ENCODE measurements at regions not wholly inside any gene's neighbourhood (a gene's known extent, or its start where the extent isn't known, plus 50 kb on each side); places are given as distances from the start of the nearest gene placed in this dataset.

- POLR2A ChIA-PET = no interaction called here
- H2AFZ ChIP-seq (ENCODE audit: insufficient read depth, low read depth, low read length, poor library complexity, severe bottlenecking) = no peak overlapping the region
Measured at GRCh38 chr14:42782754-42783153, 1176.1 kb downstream of the LRFN5 start.

GRCh38 chr14:42778984-42779383 is 1172.3 kb downstream of the LRFN5 start:
- no peak for ATAC-seq (ENCODE audit: low read depth)
- Histone ChIP-seq H2AFZ (ENCODE audit: insufficient read depth, low read depth, low read length, poor library complexity, severe bottlenecking) (no peak overlapping the region), H3K27me3 (replicated peaks in 1 of 4; ENCODE audit: control extremely low read depth in 1 of 4, control insufficient read depth in 3 of 4, insufficient read depth in 4 of 4, low read length in 3 of 4) (no peaks in the 10 kb centered on the region), H3K9me3 (ENCODE audit: control extremely low read depth in 1 of 3, control insufficient read depth in 2 of 3, insufficient read depth in 1 of 3, low read length in 2 of 3) (peaks cover 0 to 2% (median 0%) of the 10 kb centered on the region in 3 donors), H3K9ac (ENCODE audit: low read length) (no peak overlapping the region), H3K4me3 (ENCODE audit: control extremely low read depth in 1 of 5, extremely low read depth in 1 of 5, insufficient read depth in 1 of 5, low read depth in 2 of 5, low read length in 4 of 5) (no peak overlapping the region), H3K4me1 (ENCODE audit: control insufficient read depth in 2 of 2, insufficient read depth in 2 of 2, low read length in 2 of 2) (no peaks in the 10 kb centered on the region), H3K4me2 (replicated peaks; ENCODE audit: low read depth, low read length, poor library complexity, severe bottlenecking) (no peak overlapping the region), H4K20me1 (ENCODE audit: control insufficient read depth, insufficient read depth, low read length, poor library complexity, severe bottlenecking) (no peaks in the 10 kb centered on the region), H3K27ac (ENCODE audit: low read length in 2 of 2) (no peak overlapping the region), H3K79me2 (ENCODE audit: control insufficient read depth, insufficient read depth, low read length) (no peaks in the 10 kb centered on the region), H3K36me3 (replicated peaks in 1 of 2; ENCODE audit: control extremely low read depth in 1 of 2, control insufficient read depth in 1 of 2, extremely low read depth in 1 of 2, insufficient read depth in 2 of 2, low read length in 1 of 2) (no peaks in the 10 kb centered on the region)
- Mint-ChIP-seq H3K27me3 (no peaks in the 10 kb centered on the region), H3K27ac (no peak overlapping the region), H3K4me3 (no peak overlapping the region), H3K4me1 (no peaks in the 10 kb centered on the region), H3K9me3 (ENCODE audit: insufficient read depth) (peaks cover 3% of the 10 kb centered on the region)
- no peak for DNase-seq
- intact Hi-C loops (cut with micrococcal nuclease) = no loop called here
- WGBS (ENCODE audit: insufficient coverage) = 80% methylated on average over 1 of the region's 2 CpGs
- ChIA-PET POLR2A (no interaction called here), CTCF (no interaction called here)
- TF ChIP-seq EZH2 (IDR thresholded peaks at IDR 0.05; ENCODE audit: borderline replicate concordance, insufficient read depth, low read depth, low read length, poor library complexity, severe bottlenecking) (no peak), CTCF (IDR thresholded peaks at IDR 0.05) (no peak)

More at GRCh38 chr14:42782754-42783153, 1176.1 kb downstream of the LRFN5 start:
- CTCF ChIA-PET = no interaction called here
- Histone ChIP-seq H3K9me3 (ENCODE audit: control extremely low read depth in 1 of 3, control insufficient read depth in 2 of 3, insufficient read depth in 1 of 3, low read length in 2 of 3) (peaks cover 2 to 7% (median 7%) of the 10 kb centered on the region in 3 donors), H4K20me1 (ENCODE audit: control insufficient read depth, insufficient read depth, low read length, poor library complexity, severe bottlenecking) (no peaks in the 10 kb centered on the region), H3K4me2 (replicated peaks; ENCODE audit: low read depth, low read length, poor library complexity, severe bottlenecking) (no peak overlapping the region), H3K36me3 (replicated peaks in 1 of 2; ENCODE audit: control extremely low read depth in 1 of 2, control insufficient read depth in 1 of 2, extremely low read depth in 1 of 2, insufficient read depth in 2 of 2, low read length in 1 of 2) (no peaks in the 10 kb centered on the region), H3K79me2 (ENCODE audit: control insufficient read depth, insufficient read depth, low read length) (no peaks in the 10 kb centered on the region), H3K27me3 (replicated peaks in 1 of 4; ENCODE audit: control extremely low read depth in 1 of 4, control insufficient read depth in 3 of 4, insufficient read depth in 4 of 4, low read length in 3 of 4) (no peaks in the 10 kb centered on the region), H3K4me3 (ENCODE audit: control extremely low read depth in 1 of 5, extremely low read depth in 1 of 5, insufficient read depth in 1 of 5, low read depth in 2 of 5, low read length in 4 of 5) (no peak overlapping the region), H3K27ac (ENCODE audit: low read length in 2 of 2) (no peak overlapping the region), H3K9ac (ENCODE audit: low read length) (no peak overlapping the region), H3K4me1 (ENCODE audit: control insufficient read depth in 2 of 2, insufficient read depth in 2 of 2, low read length in 2 of 2) (no peaks in the 10 kb centered on the region)
- TF ChIP-seq CTCF (IDR thresholded peaks at IDR 0.05) (no peak), EZH2 (IDR thresholded peaks at IDR 0.05; ENCODE audit: borderline replicate concordance, insufficient read depth, low read depth, low read length, poor library complexity, severe bottlenecking) (no peak)
- H3K4me3 Mint-ChIP-seq = no peak overlapping the region
- intact Hi-C loops (cut with micrococcal nuclease) = no loop called here
- H3K27me3 Mint-ChIP-seq = no peaks in the 10 kb centered on the region
- ATAC-seq (ENCODE audit: low read depth) (no peak), DNase-seq (no peak)
- no peaks in the 10 kb centered on the region for H3K4me1 Mint-ChIP-seq
- WGBS (ENCODE audit: insufficient coverage) = no CpG with 5 or more reads among the region's 3 CpGs
- no peak overlapping the region for H3K27ac Mint-ChIP-seq
- H3K9me3 Mint-ChIP-seq (ENCODE audit: insufficient read depth) = peaks cover 3% of the 10 kb centered on the region

All from B cell (primary cell).